ENCODE measurements at regions not wholly inside any gene's neighbourhood (a gene's known extent, or its start where the extent isn't known, plus 50 kb on each side); places are given as distances from the start of the nearest gene placed in this dataset.
A peak's percentile ranks its signal among the peaks of the same experiment; 100 is the strongest.

GRCh38 chr6:147078106-147078505 lies 126.1 kb upstream of the STXBP5 start:
- no peak for ATAC-seq
- POLR2A ChIA-PET: no interaction called here
- Histone ChIP-seq H3K9me3 (ENCODE audit: control insufficient read depth, insufficient read depth, low read depth, low read length) (no peaks in the 10 kb centered on the region), H3K36me3 (ENCODE audit: control insufficient read depth, insufficient read depth, low read length) (no peaks in the 10 kb centered on the region), H3K27ac (ENCODE audit: low read length) (peak overlapping the region; percentile 50; the same call in 1 of the 2 replicates), H3K4me1 (ENCODE audit: control insufficient read depth, insufficient read depth, low read length) (no peaks in the 10 kb centered on the region), H3K27me3 (ENCODE audit: control insufficient read depth, insufficient read depth, low read length) (no peaks in the 10 kb centered on the region), H3K4me3 (ENCODE audit: low read depth in 2 of 2, low read length in 2 of 2) (no peak overlapping the region)
- intact Hi-C loops (cut with micrococcal nuclease; ENCODE audit: unreplicated experiment): no loop called here
- no peak for TF ChIP-seq SIN3A (IDR thresholded peaks at IDR 0.05; ENCODE audit: borderline replicate concordance, insufficient read depth, low read depth, low read length)
- no peak for TF ChIP-seq TCF7L2 (IDR thresholded peaks at IDR 0.05; ENCODE audit: low read depth, low read length)
- TF ChIP-seq REST (IDR thresholded peaks at IDR 0.05; ENCODE audit: insufficient read depth in 1 of 2, low read depth in 2 of 2, low read length in 1 of 2): no peak
- TF ChIP-seq CTCF (IDR thresholded peaks at IDR 0.05): no peak
- no peak for TF ChIP-seq POLR2AphosphoS5 (IDR thresholded peaks at IDR 0.05; ENCODE audit: low read depth, low read length)
- CTCF ChIA-PET: no interaction called here
- no peak for DNase-seq (ENCODE audit: low read depth, low spot score)
- in situ Hi-C loops (cut with HindIII; ENCODE audit: low pct_unique_long_range_greater_than_20kb, low sequenced_read_pairs): no loop called here
- no TSS peak for BruUV-seq (replicated peaks)

- no peak for DNase-seq (ENCODE audit: low read depth, low spot score)
- Histone ChIP-seq H3K36me3 (ENCODE audit: control insufficient read depth, insufficient read depth, low read length) (no peaks in the 10 kb centered on the region), H3K27me3 (ENCODE audit: control insufficient read depth, insufficient read depth, low read length) (no peaks in the 10 kb centered on the region), H3K4me1 (ENCODE audit: control insufficient read depth, insufficient read depth, low read length) (no peaks in the 10 kb centered on the region), H3K9me3 (ENCODE audit: control insufficient read depth, insufficient read depth, low read depth, low read length) (no peaks in the 10 kb centered on the region), H3K27ac (ENCODE audit: low read length) (no peak overlapping the region; the same call in 1 of the 2 replicates), H3K4me3 (ENCODE audit: low read depth in 2 of 2, low read length in 2 of 2) (no peak overlapping the region)
- TF ChIP-seq SIN3A (IDR thresholded peaks at IDR 0.05; ENCODE audit: borderline replicate concordance, insufficient read depth, low read depth, low read length) (no peak), REST (IDR thresholded peaks at IDR 0.05; ENCODE audit: insufficient read depth in 1 of 2, low read depth in 2 of 2, low read length in 1 of 2) (no peak), TCF7L2 (IDR thresholded peaks at IDR 0.05; ENCODE audit: low read depth, low read length) (no peak), CTCF (IDR thresholded peaks at IDR 0.05) (no peak), POLR2AphosphoS5 (IDR thresholded peaks at IDR 0.05; ENCODE audit: low read depth, low read length) (no peak)
- ATAC-seq: no peak
- ChIA-PET POLR2A (no interaction called here), CTCF (no interaction called here)
- intact Hi-C loops (cut with micrococcal nuclease; ENCODE audit: unreplicated experiment): no loop called here
- in situ Hi-C loops (cut with HindIII; ENCODE audit: low pct_unique_long_range_greater_than_20kb, low sequenced_read_pairs): no loop called here
- BruUV-seq (replicated peaks): no TSS peak
Observed at GRCh38 chr6:147078602-147079001, 125.6 kb upstream of the STXBP5 start.
